Type B pancreatic cell (in vitro differentiated cells): ENCODE measurements at regions not wholly inside any gene's neighbourhood (a gene's known extent, or its start where the extent isn't known, plus 50 kb on each side); places are given as distances from the start of the nearest gene placed in this dataset.

ENCODE experiments used
- DNase-seq: peaks from one replicate; pipeline ENCODE4 v3.0.0; 2021; ENCODE audit warnings: mixed read lengths; ENCODE audit not compliant: unreplicated experiment; ENCODE audit errors: extremely low spot score
- H3K27ac Mint-ChIP-seq: 2 replicates; pipeline ENCODE4 v1.8.0; 2021; ENCODE audit warnings: mild to moderate bottlenecking, mixed read lengths
- H3K27me3 Mint-ChIP-seq: 2 replicates; pipeline ENCODE4 v1.8.0; 2021; ENCODE audit warnings: mixed read lengths
- H3K36me3 Mint-ChIP-seq: 2 replicates; pipeline ENCODE4 v1.8.0; 2021; ENCODE audit warnings: mixed read lengths
- H3K4me1 Mint-ChIP-seq: one replicate; pipeline ENCODE4 v1.8.0; 2021; ENCODE audit warnings: mixed read lengths; ENCODE audit not compliant: unreplicated experiment
- H3K4me3 Mint-ChIP-seq: 2 replicates; pipeline ENCODE4 v1.8.0; 2021; ENCODE audit warnings: mild to moderate bottlenecking, mixed read lengths
- H3K9me3 Mint-ChIP-seq: 2 replicates; pipeline ENCODE4 v1.8.0; 2021; ENCODE audit warnings: mixed read lengths
- CTCF ChIP-seq: fragments of 200-600 bp; sonication (generic); conservative IDR thresholded peaks from 2 replicates; pipeline ENCODE4 v1.5.0; 2021; ENCODE audit warnings: antibody characterized with exemption, mild to moderate bottlenecking

- Mint-ChIP-seq H3K36me3 (no peaks in the 10 kb centered on the region), H3K4me1 (no peaks in the 10 kb centered on the region), H3K27me3 (no peaks in the 10 kb centered on the region), H3K4me3 (no peak overlapping the region), H3K27ac (no peak overlapping the region), H3K9me3 (peaks cover 8% of the 10 kb centered on the region)
- TF ChIP-seq CTCF: no peak
- no peak for DNase-seq
Measured at GRCh38 chr5:152701305-152701949, 296.3 kb upstream of the NMUR2 start.

- Mint-ChIP-seq H3K27ac (no peak overlapping the region), H3K36me3 (no peaks in the 10 kb centered on the region), H3K27me3 (no peaks in the 10 kb centered on the region), H3K9me3 (peaks cover 5% of the 10 kb centered on the region), H3K4me1 (no peaks in the 10 kb centered on the region), H3K4me3 (no peak overlapping the region)
- no peak for DNase-seq
- no peak for TF ChIP-seq CTCF
Measured at GRCh38 chr5:152704286-152704685, 299.2 kb upstream of the NMUR2 start.

- Mint-ChIP-seq H3K27ac (no peak overlapping the region), H3K36me3 (no peaks in the 10 kb centered on the region), H3K4me1 (no peaks in the 10 kb centered on the region), H3K4me3 (no peak overlapping the region), H3K27me3 (no peaks in the 10 kb centered on the region), H3K9me3 (no peaks in the 10 kb centered on the region)
- no peak for DNase-seq
- TF ChIP-seq CTCF: no peak
Measured at GRCh38 chr5:152711801-152712388, 306.8 kb upstream of the NMUR2 start.

- no peak for TF ChIP-seq CTCF
- no peaks in the 10 kb centered on the region for H3K9me3 Mint-ChIP-seq
- no peak overlapping the region for H3K27ac Mint-ChIP-seq
- H3K27me3 Mint-ChIP-seq: no peaks in the 10 kb centered on the region
- no peak for DNase-seq
- no peaks in the 10 kb centered on the region for H3K36me3 Mint-ChIP-seq
- no peaks in the 10 kb centered on the region for H3K4me1 Mint-ChIP-seq
- H3K4me3 Mint-ChIP-seq: no peak overlapping the region
Measured at GRCh38 chr5:152717393-152717792, 312.3 kb upstream of the NMUR2 start.

GRCh38 chr5:152723482-152723881 is 318.4 kb upstream of the NMUR2 start:
- DNase-seq: no peak
- H3K27ac Mint-ChIP-seq: no peak overlapping the region
- no peaks in the 10 kb centered on the region for H3K27me3 Mint-ChIP-seq
- H3K4me1 Mint-ChIP-seq: no peaks in the 10 kb centered on the region
- H3K4me3 Mint-ChIP-seq: no peak overlapping the region
- H3K36me3 Mint-ChIP-seq: no peaks in the 10 kb centered on the region
- no peak for TF ChIP-seq CTCF
- H3K9me3 Mint-ChIP-seq: peaks cover 13% of the 10 kb centered on the region
